Natural killer cell (primary cell): ENCODE measurements at regions not wholly inside any gene's neighbourhood (a gene's known extent, or its start where the extent isn't known, plus 50 kb on each side); places are given as distances from the start of the nearest gene placed in this dataset.

Experiments used
- ATAC-seq, 3 donors: fragments of 150-1000 bp in 2 of 3; fragments of 200-7000 bp in 1 of 3; cut with Tn5 transposase; 1 replicate in 1 of 3; 2 replicates in 2 of 3; pipeline ENCODE4 v1.10.0; 2021; ENCODE audit warnings: mild to moderate bottlenecking in 2 of 3, moderate library complexity in 2 of 3
- DNase-seq, 2 donors: peaks; one replicate each; pipeline versions ENCODE4 v3.0.0 to v3.0.0-alpha.2; 2013 to 2021; ENCODE audit warnings: mixed read lengths in 1 of 2
- H3K27ac ChIP-seq: one replicate; pipeline ENCODE4 v1.5.1; 2013; ENCODE audit warnings: mild to moderate bottlenecking, low read length
- H3K27me3 ChIP-seq: one replicate; pipeline ENCODE4 v1.6.1; 2013; ENCODE audit warnings: low read length; ENCODE audit not compliant: control insufficient read depth, insufficient read depth
- H3K36me3 ChIP-seq: one replicate; pipeline ENCODE4 v1.6.1; 2013; ENCODE audit warnings: low read length; ENCODE audit not compliant: control insufficient read depth, insufficient read depth
- H3K4me1 ChIP-seq: one replicate; pipeline ENCODE4 v1.6.1; 2013; ENCODE audit warnings: low read length; ENCODE audit not compliant: control insufficient read depth, insufficient read depth
- H3K4me3 ChIP-seq: one replicate; pipeline ENCODE4 v1.5.1; 2013; ENCODE audit warnings: low read length
- H3K9me3 ChIP-seq: one replicate; pipeline ENCODE4 v1.6.1; 2013; ENCODE audit warnings: low read length; ENCODE audit not compliant: control insufficient read depth, insufficient read depth
- H3K27ac Mint-ChIP-seq, 2 donors: one replicate each; pipeline ENCODE4 v1.8.0; 2022; ENCODE audit warnings: mild to moderate bottlenecking in 2 of 2, mixed read lengths in 2 of 2, moderate library complexity in 1 of 2
- H3K27me3 Mint-ChIP-seq, 2 donors: one replicate each; pipeline ENCODE4 v1.8.0; 2022; ENCODE audit warnings: low read depth in 2 of 2, mixed read lengths in 2 of 2
- H3K36me3 Mint-ChIP-seq: one replicate; pipeline ENCODE4 v1.8.0; 2022; ENCODE audit warnings: mixed read lengths
- H3K4me1 Mint-ChIP-seq, 2 donors: one replicate each; pipeline ENCODE4 v1.8.0; 2022; ENCODE audit warnings: mixed read lengths in 2 of 2
- H3K4me3 Mint-ChIP-seq: one replicate; pipeline ENCODE4 v1.8.0; 2022; ENCODE audit warnings: mild to moderate bottlenecking, moderate library complexity, mixed read lengths
- H3K9me3 Mint-ChIP-seq, 2 donors: one replicate each; pipeline ENCODE4 v1.8.0; 2022; ENCODE audit warnings: mixed read lengths in 2 of 2
- CTCF ChIP-seq: fragments of 200-600 bp; IDR thresholded peaks from one replicate; pipeline ENCODE4 v1.8.0; 2022; ENCODE audit warnings: antibody characterized with exemption
- WGBS: methylation state at CpG from one replicate; pipeline ENCODE4 v1.1.7; 2013; ENCODE audit warnings: missing lambda C conversion rate; ENCODE audit not compliant: insufficient coverage; 5-methylcytosine and 5-hydroxymethylcytosine counted together
- intact Hi-C: fragments of 100-400 bp; cut with micrococcal nuclease; formaldehyde crosslinking; loops from one replicate; pipeline ENCODE4 v1.14.2; 2022

DNA sequence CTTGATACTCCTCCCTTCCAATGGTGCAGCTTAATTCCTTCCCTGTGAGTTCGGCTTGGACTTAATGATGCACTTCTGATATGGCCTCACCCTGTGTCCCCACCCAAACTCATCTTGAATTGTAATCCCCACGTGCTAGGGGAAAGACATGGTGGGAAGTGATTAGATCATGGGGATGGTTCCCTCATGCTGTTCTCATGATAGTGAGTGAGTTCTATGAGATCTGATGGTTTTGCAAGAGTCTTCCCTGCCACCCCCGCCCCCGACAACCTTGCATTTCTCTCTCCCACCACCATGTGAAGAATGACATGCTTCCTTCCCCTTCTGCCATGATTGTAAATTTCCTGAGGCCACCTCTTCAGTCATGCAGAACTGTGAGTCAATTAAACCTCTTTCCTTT is 50.3 kb upstream of the HLA-G start:
- peaks cover 27 to 66% of the 10 kb centered on the region in 2 donors for H3K27me3 Mint-ChIP-seq
- Histone ChIP-seq H3K27me3 (peaks cover 6% of the 10 kb centered on the region), H3K4me3 (no peak overlapping the region), H3K27ac (no peak overlapping the region), H3K36me3 (no peaks in the 10 kb centered on the region), H3K9me3 (no peaks in the 10 kb centered on the region), H3K4me1 (no peaks in the 10 kb centered on the region)
- WGBS, result 53% methylated on average over 4 of the region's 4 CpGs
- no peak for TF ChIP-seq CTCF
- no peaks in the 10 kb centered on the region for H3K4me1 Mint-ChIP-seq
- no peak overlapping the region for H3K27ac Mint-ChIP-seq
- H3K9me3 Mint-ChIP-seq, result no peaks in the 10 kb centered on the region
- H3K36me3 Mint-ChIP-seq, result peaks cover 6% of the 10 kb centered on the region
- ATAC-seq, result no peak
- intact Hi-C loops, result no loop called here
- no peak for DNase-seq
- no peak overlapping the region for H3K4me3 Mint-ChIP-seq
